C4-2B (cell line): ENCODE measurements at regions not wholly inside any gene's neighbourhood (a gene's known extent, or its start where the extent isn't known, plus 50 kb on each side); places are given as distances from the start of the nearest gene placed in this dataset.

Experiments
- H3K27ac ChIP-seq: fragments of 450-650 bp; 2 replicates; pipeline ENCODE4 v1.5.1; 2017
- ZFX ChIP-seq: fragments of 450-650 bp; IDR thresholded peaks from 2 replicates; pipeline ENCODE4 v1.6.1; 2017
- TF ChIP-seq, protein P1 (sequence below): fragments of 450-650 bp; conservative IDR thresholded peaks from 2 replicates; pipeline ENCODE4 v1.5.1; 2017; ENCODE audit warnings: mild to moderate bottlenecking

DNA sequence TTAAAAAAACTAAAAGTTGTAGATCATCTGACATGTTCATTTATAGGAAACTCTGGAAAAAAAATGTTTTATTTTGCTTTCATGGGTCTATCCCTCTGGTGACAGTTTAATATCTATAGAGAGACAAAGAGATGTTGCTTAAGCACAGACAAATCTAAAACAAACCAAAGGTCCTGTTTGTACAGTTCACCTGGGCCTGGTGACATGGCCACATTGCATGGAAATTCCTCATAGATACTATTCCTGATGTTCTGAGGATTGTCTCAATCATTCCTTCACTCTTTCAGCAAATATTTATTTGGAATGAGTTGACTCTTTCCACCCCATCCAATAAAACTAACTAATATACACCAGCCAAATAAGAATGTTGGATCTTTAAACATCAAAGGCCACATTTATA, 259.1 kb upstream of the NOCT start:
- TF ChIP-seq, protein P1, sequence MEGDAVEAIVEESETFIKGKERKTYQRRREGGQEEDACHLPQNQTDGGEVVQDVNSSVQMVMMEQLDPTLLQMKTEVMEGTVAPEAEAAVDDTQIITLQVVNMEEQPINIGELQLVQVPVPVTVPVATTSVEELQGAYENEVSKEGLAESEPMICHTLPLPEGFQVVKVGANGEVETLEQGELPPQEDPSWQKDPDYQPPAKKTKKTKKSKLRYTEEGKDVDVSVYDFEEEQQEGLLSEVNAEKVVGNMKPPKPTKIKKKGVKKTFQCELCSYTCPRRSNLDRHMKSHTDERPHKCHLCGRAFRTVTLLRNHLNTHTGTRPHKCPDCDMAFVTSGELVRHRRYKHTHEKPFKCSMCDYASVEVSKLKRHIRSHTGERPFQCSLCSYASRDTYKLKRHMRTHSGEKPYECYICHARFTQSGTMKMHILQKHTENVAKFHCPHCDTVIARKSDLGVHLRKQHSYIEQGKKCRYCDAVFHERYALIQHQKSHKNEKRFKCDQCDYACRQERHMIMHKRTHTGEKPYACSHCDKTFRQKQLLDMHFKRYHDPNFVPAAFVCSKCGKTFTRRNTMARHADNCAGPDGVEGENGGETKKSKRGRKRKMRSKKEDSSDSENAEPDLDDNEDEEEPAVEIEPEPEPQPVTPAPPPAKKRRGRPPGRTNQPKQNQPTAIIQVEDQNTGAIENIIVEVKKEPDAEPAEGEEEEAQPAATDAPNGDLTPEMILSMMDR: no peak
- no peak for TF ChIP-seq ZFX

DNA sequence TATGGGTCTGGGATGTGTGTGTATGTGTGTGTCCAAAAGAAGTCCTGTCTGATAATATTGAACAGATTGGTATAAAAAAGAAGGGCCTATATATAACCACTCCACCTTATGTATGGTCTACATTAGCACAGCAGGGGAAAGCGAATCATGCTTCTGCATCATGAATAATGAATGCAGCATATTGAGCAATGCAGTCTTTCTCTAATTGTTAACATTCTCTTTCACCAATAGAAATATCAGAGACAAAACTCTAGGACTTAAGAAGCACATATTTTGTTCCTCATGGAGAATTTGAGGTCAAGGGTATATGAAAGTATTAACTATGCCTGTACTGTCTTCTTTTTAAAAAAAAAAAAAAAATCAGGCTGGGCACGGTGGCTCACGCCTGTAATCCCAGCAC, 264.3 kb upstream of the NOCT start:
- TF ChIP-seq, protein P1: no peak
- no peak for TF ChIP-seq ZFX
- H3K27ac ChIP-seq: no peak overlapping the region

More for the DNA sequence above, 259.1 kb upstream of the NOCT start:
- H3K27ac ChIP-seq: no peak overlapping the region

GRCh38 chr4:138749303-138749702, 266.3 kb upstream of the NOCT start:
- TF ChIP-seq, protein P1: no peak
- TF ChIP-seq ZFX: no peak
- no peak overlapping the region for H3K27ac ChIP-seq

- TF ChIP-seq ZFX: no peak
- no peak overlapping the region for H3K27ac ChIP-seq
Measured at GRCh38 chr4:138741766-138742377, 273.7 kb upstream of the NOCT start.

DNA sequence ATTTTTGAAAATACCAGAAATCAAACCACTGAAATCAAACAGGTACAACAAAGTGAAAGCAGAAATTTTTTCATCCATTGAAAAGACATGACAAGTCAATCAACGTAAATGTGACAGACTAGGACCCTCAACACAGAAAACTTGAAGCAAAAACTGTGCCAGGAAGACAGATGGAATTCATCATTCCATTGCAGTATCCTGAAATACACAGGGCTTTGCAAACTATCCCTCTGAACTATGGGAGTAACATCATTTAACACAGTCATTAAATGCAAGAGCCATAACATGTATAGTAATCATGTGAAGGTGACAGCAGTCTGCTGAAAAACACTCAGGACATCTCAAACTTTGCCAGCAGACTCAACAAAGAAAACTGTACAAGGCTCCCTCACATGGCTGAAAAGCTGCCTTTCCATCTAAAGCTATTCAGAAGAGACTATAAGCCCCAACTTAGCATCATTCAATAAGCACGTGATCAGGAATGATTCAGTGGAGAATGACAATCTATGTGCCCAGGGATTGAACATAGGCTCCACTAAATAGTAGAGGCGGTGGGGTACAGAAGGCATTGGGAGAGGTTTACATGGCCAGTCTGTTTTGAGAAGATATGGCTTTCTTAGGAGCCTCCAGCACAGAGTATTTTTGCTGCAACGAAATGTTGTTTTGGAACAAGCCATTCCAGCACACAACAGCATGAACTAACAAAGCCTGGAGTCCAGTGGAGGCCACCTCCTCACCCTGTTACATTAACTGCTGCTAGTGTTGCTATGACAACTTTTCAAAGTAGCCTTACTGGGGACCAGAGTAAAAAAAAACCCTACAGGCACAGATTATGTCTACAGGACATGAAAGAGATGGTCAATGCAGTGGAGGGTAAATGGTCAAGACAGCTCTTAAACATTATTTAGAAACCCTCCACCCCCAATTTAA, 274.5 kb upstream of the NOCT start:
- TF ChIP-seq ZFX: no peak
- TF ChIP-seq, protein P1: no peak
- H3K27ac ChIP-seq: no peak overlapping the region

- no peak overlapping the region for H3K27ac ChIP-seq
- TF ChIP-seq ZFX: no peak
- TF ChIP-seq, protein P1: no peak
Measured at GRCh38 chr4:138736362-138736761, 279.2 kb upstream of the NOCT start.

DNA sequence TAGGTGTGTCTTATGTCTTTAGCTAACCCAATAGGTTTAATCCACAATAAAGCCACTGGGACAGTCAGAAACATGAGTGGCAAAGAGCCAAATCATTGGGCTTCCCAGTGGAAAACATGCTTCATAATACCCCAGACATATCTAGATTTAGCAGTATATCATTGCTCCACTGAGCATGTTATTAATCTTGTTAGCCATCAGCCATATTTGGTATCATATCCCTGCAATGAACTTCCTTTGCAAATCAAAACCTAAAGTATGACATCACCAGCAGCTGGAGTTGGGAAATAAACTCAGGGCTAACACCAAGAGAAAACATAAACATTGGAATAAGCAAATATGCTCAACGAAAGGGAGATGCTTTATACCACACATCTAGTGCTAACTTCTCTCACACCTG, 280.8 kb upstream of the NOCT start:
- H3K27ac ChIP-seq: no peak overlapping the region
- TF ChIP-seq ZFX: no peak
- TF ChIP-seq, protein P1: no peak
